ENCODE measurements at regions not wholly inside any gene's neighbourhood (a gene's known extent, or its start where the extent isn't known, plus 50 kb on each side); places are given as distances from the start of the nearest gene placed in this dataset.

DNA sequence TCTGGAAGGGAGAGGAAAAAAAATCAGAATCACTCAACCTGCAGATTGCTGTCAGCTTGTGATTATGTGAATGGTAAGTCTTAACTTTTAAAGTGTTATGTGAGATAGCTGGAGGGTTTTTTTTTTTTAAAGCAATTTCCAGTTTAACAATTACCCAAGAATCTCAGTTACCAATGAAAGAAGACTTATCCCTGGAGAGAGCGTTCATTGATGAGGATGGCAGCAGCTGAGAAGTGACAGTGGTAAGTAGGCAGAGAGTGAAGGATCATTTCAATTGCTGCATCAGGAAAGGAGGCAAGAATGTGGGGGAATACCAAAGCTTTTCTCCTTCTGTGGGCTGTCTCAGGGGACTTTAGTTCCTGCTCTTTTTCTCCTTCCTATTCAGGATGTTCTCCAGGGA, 370.2 kb upstream of the C9orf72 start:
- Histone ChIP-seq H3K4me3 (replicated peaks in 1 of 3; ENCODE audit: insufficient read depth in 1 of 3, low read depth in 2 of 3, low read length in 3 of 3) (no peak overlapping the region), H2AFZ (ENCODE audit: low read length) (no peak overlapping the region), H4K20me1 (ENCODE audit: insufficient read depth, low read length) (no peaks in the 10 kb centered on the region), H3K36me3 (replicated peaks in 1 of 2; ENCODE audit: control insufficient read depth in 1 of 2, insufficient read depth in 2 of 2, low read length in 2 of 2) (no peaks in the 10 kb centered on the region), H3K27ac (ENCODE audit: extremely low read length, insufficient read depth, low read length) (no peak overlapping the region), H3K9me3 (ENCODE audit: low read length) (no peaks in the 10 kb centered on the region), H3K79me2 (ENCODE audit: insufficient read depth, low read length) (no peaks in the 10 kb centered on the region), H3K4me2 (ENCODE audit: low read depth, low read length) (no peak overlapping the region), H3K27me3 (ENCODE audit: control insufficient read depth in 1 of 2, insufficient read depth in 2 of 2, low read length in 2 of 2) (no peaks in the 10 kb centered on the region), H3K4me1 (ENCODE audit: insufficient read depth, low read length) (no peaks in the 10 kb centered on the region), H3K9ac (ENCODE audit: insufficient read depth, low read depth, low read length) (no peak overlapping the region)
- ATAC-seq (no peak), DNase-seq (ENCODE audit: low spot score) (no peak), FAIRE-seq (no peak)
- no TSS peak for BruUV-seq (replicated peaks)
- 0% methylated on average over 1 of the region's 1 CpG for WGBS (ENCODE audit: low lambda C conversion rate)
- in situ Hi-C loops (cut with HindIII; ENCODE audit: extremely low pct_ligation_motif_present, low pct_unique_long_range_greater_than_20kb), result no loop called here
- TF ChIP-seq, protein P1, sequence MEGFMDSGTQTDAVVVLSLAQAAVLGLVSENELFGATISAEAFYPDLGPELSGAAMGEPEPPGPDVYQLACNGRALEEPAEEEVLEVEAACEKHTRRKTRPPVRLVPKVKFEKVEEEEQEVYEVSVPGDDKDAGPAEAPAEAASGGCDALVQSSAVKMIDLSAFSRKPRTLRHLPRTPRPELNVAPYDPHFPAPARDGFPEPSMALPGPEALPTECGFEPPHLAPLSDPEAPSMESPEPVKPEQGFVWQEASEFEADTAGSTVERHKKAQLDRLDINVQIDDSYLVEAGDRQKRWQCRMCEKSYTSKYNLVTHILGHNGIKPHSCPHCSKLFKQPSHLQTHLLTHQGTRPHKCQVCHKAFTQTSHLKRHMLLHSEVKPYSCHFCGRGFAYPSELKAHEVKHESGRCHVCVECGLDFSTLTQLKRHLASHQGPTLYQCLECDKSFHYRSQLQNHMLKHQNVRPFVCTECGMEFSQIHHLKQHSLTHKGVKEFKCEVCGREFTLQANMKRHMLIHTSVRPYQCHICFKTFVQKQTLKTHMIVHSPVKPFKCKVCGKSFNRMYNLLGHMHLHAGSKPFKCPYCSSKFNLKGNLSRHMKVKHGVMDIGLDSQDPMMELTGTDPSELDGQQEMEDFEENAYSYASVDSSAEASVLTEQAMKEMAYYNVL (CRISPR knock-in tag; IDR thresholded peaks at IDR 0.05; ENCODE audit: borderline replicate concordance), result no peak
- no peak for TF ChIP-seq GTF3A (CRISPR knock-in tag; conservative IDR thresholded peaks at IDR 0.05)
- no peak for TF ChIP-seq HMG20A (CRISPR knock-in tag; IDR thresholded peaks at IDR 0.05; ENCODE audit: borderline replicate concordance)
- no peak for TF ChIP-seq ZNF883 (CRISPR knock-in tag; IDR thresholded peaks at IDR 0.05; ENCODE audit: not compliant biosample characterization)
- TF ChIP-seq, protein P2, sequence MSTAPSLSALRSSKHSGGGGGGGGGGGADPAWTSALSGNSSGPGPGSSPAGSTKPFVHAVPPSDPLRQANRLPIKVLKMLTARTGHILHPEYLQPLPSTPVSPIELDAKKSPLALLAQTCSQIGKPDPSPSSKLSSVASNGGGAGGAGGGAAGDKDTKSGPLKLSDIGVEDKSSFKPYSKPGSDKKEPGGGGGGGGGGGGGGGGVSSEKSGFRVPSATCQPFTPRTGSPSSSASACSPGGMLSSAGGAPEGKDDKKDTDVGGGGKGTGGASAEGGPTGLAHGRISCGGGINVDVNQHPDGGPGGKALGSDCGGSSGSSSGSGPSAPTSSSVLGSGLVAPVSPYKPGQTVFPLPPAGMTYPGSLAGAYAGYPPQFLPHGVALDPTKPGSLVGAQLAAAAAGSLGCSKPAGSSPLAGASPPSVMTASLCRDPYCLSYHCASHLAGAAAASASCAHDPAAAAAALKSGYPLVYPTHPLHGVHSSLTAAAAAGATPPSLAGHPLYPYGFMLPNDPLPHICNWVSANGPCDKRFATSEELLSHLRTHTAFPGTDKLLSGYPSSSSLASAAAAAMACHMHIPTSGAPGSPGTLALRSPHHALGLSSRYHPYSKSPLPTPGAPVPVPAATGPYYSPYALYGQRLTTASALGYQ (CRISPR knock-in tag; IDR thresholded peaks at IDR 0.05), result no peak
- TF ChIP-seq, protein P3, sequence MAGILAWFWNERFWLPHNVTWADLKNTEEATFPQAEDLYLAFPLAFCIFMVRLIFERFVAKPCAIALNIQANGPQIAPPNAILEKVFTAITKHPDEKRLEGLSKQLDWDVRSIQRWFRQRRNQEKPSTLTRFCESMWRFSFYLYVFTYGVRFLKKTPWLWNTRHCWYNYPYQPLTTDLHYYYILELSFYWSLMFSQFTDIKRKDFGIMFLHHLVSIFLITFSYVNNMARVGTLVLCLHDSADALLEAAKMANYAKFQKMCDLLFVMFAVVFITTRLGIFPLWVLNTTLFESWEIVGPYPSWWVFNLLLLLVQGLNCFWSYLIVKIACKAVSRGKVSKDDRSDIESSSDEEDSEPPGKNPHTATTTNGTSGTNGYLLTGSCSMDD (CRISPR knock-in tag; IDR thresholded peaks at IDR 0.05), result no peak
- TF ChIP-seq ZNF550 (CRISPR knock-in tag; IDR thresholded peaks at IDR 0.05; ENCODE audit: borderline replicate concordance), result no peak
- TF ChIP-seq ZNF496 (CRISPR knock-in tag; IDR thresholded peaks at IDR 0.05; ENCODE audit: insufficient replicate concordance), result no peak
- no peak for TF ChIP-seq HNF4A (CRISPR knock-in tag; IDR thresholded peaks at IDR 0.05)
- TF ChIP-seq RBAK (CRISPR knock-in tag; IDR thresholded peaks at IDR 0.05), result no peak
- no peak for TF ChIP-seq ZNF773 (CRISPR knock-in tag; IDR thresholded peaks at IDR 0.05; ENCODE audit: borderline replicate concordance)
- no peak for TF ChIP-seq SRSF4 (IDR thresholded peaks at IDR 0.05; ENCODE audit: low read depth, low read length, poor library complexity, severe bottlenecking)
- intact Hi-C loops (cut with micrococcal nuclease; ENCODE audit: unreplicated experiment), result no loop called here
- CTCF ChIA-PET (ENCODE audit: low intra/inter-chr PET ratio, low total read pairs), result no interaction called here
- POLR2A ChIA-PET, result no interaction called here
